NCI-H2227 treated with DMSO at 0.1 percent for 48 hours (cell line): ENCODE measurements at regions not wholly inside any gene's neighbourhood (a gene's known extent, or its start where the extent isn't known, plus 50 kb on each side); places are given as distances from the start of the nearest gene placed in this dataset.

Experiments used
- DNase-seq: peaks from one replicate; lab custom pipeline; 2025; lab: John Stamatoyannopoulos, UW

- DNase-seq = no peak
Measured at GRCh38 chr17:79342376-79342775, 267.8 kb downstream of the ENGASE start.

- no peak for DNase-seq
Measured at GRCh38 chr17:79341816-79342215, 267.2 kb downstream of the ENGASE start.

- DNase-seq = no peak
Measured at GRCh38 chr17:79341222-79341780, 266.7 kb downstream of the ENGASE start.

- DNase-seq = no peak
Measured at GRCh38 chr17:79340333-79341221, 266.0 kb downstream of the ENGASE start.

GRCh38 chr17:79339321-79339720 lies 264.7 kb downstream of the ENGASE start:
- no peak for DNase-seq

GRCh38 chr17:79338604-79339003 lies 264.0 kb downstream of the ENGASE start:
- no peak for DNase-seq

- no peak for DNase-seq
Measured at GRCh38 chr17:79338152-79338551, 263.5 kb downstream of the ENGASE start.

- DNase-seq = no peak
Measured at GRCh38 chr17:79337053-79337452, 262.4 kb downstream of the ENGASE start.

- no peak for DNase-seq
Measured at GRCh38 chr17:79335456-79335855, 260.8 kb downstream of the ENGASE start.

- no peak for DNase-seq
Measured at GRCh38 chr17:79332011-79332554, 257.5 kb downstream of the ENGASE start.

- no peak for DNase-seq
Measured at GRCh38 chr17:79331492-79331891, 256.9 kb downstream of the ENGASE start.

GRCh38 chr17:79330696-79331095 lies 256.1 kb downstream of the ENGASE start:
- DNase-seq = no peak

GRCh38 chr17:79330229-79330628 lies 255.6 kb downstream of the ENGASE start:
- no peak for DNase-seq

GRCh38 chr17:79326814-79327213 lies 252.2 kb downstream of the ENGASE start:
- no peak for DNase-seq

GRCh38 chr17:79325709-79326430 lies 251.2 kb downstream of the ENGASE start:
- DNase-seq = no peak

GRCh38 chr17:79324194-79324593 lies 249.6 kb downstream of the ENGASE start:
- no peak for DNase-seq

- no peak for DNase-seq
Measured at GRCh38 chr17:79323566-79323965, 248.9 kb downstream of the ENGASE start.

GRCh38 chr17:79322211-79323123 lies 247.8 kb downstream of the ENGASE start:
- no peak for DNase-seq

- no peak for DNase-seq
Measured at GRCh38 chr17:79320331-79320730, 245.7 kb downstream of the ENGASE start.

GRCh38 chr17:79317916-79318315 lies 243.3 kb downstream of the ENGASE start:
- DNase-seq = no peak

- DNase-seq = no peak
Measured at GRCh38 chr17:79316805-79317204, 242.2 kb downstream of the ENGASE start.
